CD14-positive monocyte (primary cell): ENCODE measurements at regions not wholly inside any gene's neighbourhood (a gene's known extent, or its start where the extent isn't known, plus 50 kb on each side); places are given as distances from the start of the nearest gene placed in this dataset.

Source experiments
- DNase-seq, 3 donors: peaks; one replicate each; pipeline ENCODE4 v3.0.0-alpha.2; 2011 to 2022
- H2AFZ ChIP-seq: 2 replicates; pipeline ENCODE4 v1.6.0; 2012; ENCODE audit warnings: mild to moderate bottlenecking, low read depth, low read length, inconsistent platforms; ENCODE audit not compliant: insufficient read depth, poor library complexity, severe bottlenecking
- H3K27ac ChIP-seq, 2 donors: 1 replicate in 1 of 2; 2 replicates in 1 of 2; pipeline ENCODE4 v1.5.1; 2012 to 2013; ENCODE audit warnings: low read length in 2 of 2, control low read depth in 1 of 2, inconsistent platforms in 1 of 2, low read depth in 1 of 2, mild to moderate bottlenecking in 1 of 2
- H3K27me3 ChIP-seq, 2 donors: one replicate each; pipeline versions ENCODE4 v1.6.0 to v1.6.1; 2011 to 2013; ENCODE audit warnings: low read length in 2 of 2; ENCODE audit not compliant: control insufficient read depth in 2 of 2, insufficient read depth in 2 of 2
- H3K36me3 ChIP-seq, 2 donors: replicated peaks in 1 of 2; 1 replicate in 1 of 2; 2 replicates in 1 of 2; pipeline versions ENCODE4 v1.5.1 to v1.6.1; 2012 to 2013; ENCODE audit warnings: low read length in 2 of 2, control low read depth in 1 of 2, inconsistent platforms in 1 of 2, mild to moderate bottlenecking in 1 of 2; ENCODE audit not compliant: insufficient read depth in 2 of 2, control insufficient read depth in 1 of 2
- H3K4me1 ChIP-seq, 2 donors: 1 replicate in 1 of 2; 2 replicates in 1 of 2; pipeline versions ENCODE4 v1.5.1 to v1.6.1; 2012 to 2013; ENCODE audit warnings: low read length in 2 of 2, control low read depth in 1 of 2, inconsistent platforms in 1 of 2, mild to moderate bottlenecking in 1 of 2, moderate library complexity in 1 of 2; ENCODE audit not compliant: insufficient read depth in 2 of 2, control insufficient read depth in 1 of 2
- H3K4me2 ChIP-seq: replicated peaks from 2 replicates; pipeline ENCODE3; 2012; ENCODE audit warnings: low read length, moderate library complexity, mild to moderate bottlenecking; ENCODE audit not compliant: poor library complexity, severe bottlenecking; ENCODE audit errors: extremely low read depth
- H3K4me3 ChIP-seq, 3 experiments: fragments of 200-600 bp in 1 of 3; sonication (generic) in 1 of 3; replicated peaks in 1 of 3; 1 replicate in 2 of 3; 2 replicates in 1 of 3; pipeline ENCODE4 v1.5.1; 2011 to 2013; ENCODE audit warnings: low read length in 3 of 3, mild to moderate bottlenecking in 3 of 3, control low read depth in 2 of 3, low read depth in 2 of 3, inconsistent platforms in 1 of 3, moderate library complexity in 1 of 3
- H3K79me2 ChIP-seq: 2 replicates; pipeline ENCODE4 v1.6.0; 2012; ENCODE audit warnings: mild to moderate bottlenecking, control low read depth, inconsistent platforms, low read length, moderate library complexity; ENCODE audit not compliant: insufficient read depth
- H3K9ac ChIP-seq: 2 replicates; pipeline ENCODE4 v1.6.0; 2017; ENCODE audit warnings: low read length, mild to moderate bottlenecking; ENCODE audit not compliant: insufficient read depth, poor library complexity, severe bottlenecking
- H3K9me3 ChIP-seq, 2 donors: replicated peaks in 1 of 2; 1 replicate in 1 of 2; 2 replicates in 1 of 2; pipeline versions ENCODE4 v1.5.1 to v1.6.1; 2012 to 2013; ENCODE audit warnings: low read length in 2 of 2, control low read depth in 1 of 2; ENCODE audit not compliant: control insufficient read depth in 1 of 2, insufficient read depth in 1 of 2
- H4K20me1 ChIP-seq: 2 replicates; pipeline ENCODE4 v1.6.0; 2012; ENCODE audit warnings: mild to moderate bottlenecking, low read length, control low read depth, moderate library complexity; ENCODE audit not compliant: insufficient read depth
- H3K27ac Mint-ChIP-seq, 7 donors: one replicate each; pipeline ENCODE4 v1.8.0; 2020; ENCODE audit warnings: mild to moderate bottlenecking in 7 of 7, mixed read lengths in 7 of 7, moderate library complexity in 6 of 7, inconsistent platforms in 2 of 7
- H3K27me3 Mint-ChIP-seq, 3 donors: one replicate each; pipeline ENCODE4 v1.8.0; 2021 to 2022; ENCODE audit warnings: low read depth in 3 of 3, mild to moderate bottlenecking in 3 of 3, mixed read lengths in 3 of 3, moderate library complexity in 3 of 3, inconsistent platforms in 1 of 3
- H3K36me3 Mint-ChIP-seq, 2 donors: one replicate each; pipeline ENCODE4 v1.8.0; 2020; ENCODE audit warnings: mixed read lengths in 2 of 2, inconsistent platforms in 1 of 2, mild to moderate bottlenecking in 1 of 2
- H3K4me1 Mint-ChIP-seq: one replicate; pipeline ENCODE4 v1.8.0; 2020; ENCODE audit warnings: mild to moderate bottlenecking, mixed read lengths
- H3K4me3 Mint-ChIP-seq, 2 donors: one replicate each; pipeline ENCODE4 v1.8.0; 2020; ENCODE audit warnings: mild to moderate bottlenecking in 2 of 2, mixed read lengths in 2 of 2, moderate library complexity in 1 of 2
- H3K9me3 Mint-ChIP-seq, 7 donors: one replicate each; pipeline ENCODE4 v1.8.0; 2020 to 2022; ENCODE audit warnings: mixed read lengths in 7 of 7, mild to moderate bottlenecking in 6 of 7, moderate library complexity in 6 of 7, inconsistent platforms in 2 of 7
- WGBS: methylation state at CpG from one replicate; pipeline ENCODE4 v1.1.5; 2013; ENCODE audit warnings: missing lambda C conversion rate; ENCODE audit not compliant: insufficient coverage; 5-methylcytosine and 5-hydroxymethylcytosine counted together
- intact Hi-C, 2 donors: fragments of 100-400 bp; cut with micrococcal nuclease; formaldehyde crosslinking; loops; one replicate each; pipeline versions ENCODE4 v1.15.0 to v1.15.1; 2023
- TF ChIP-seq, protein P1 (sequence below): fragments of 200-600 bp; IDR thresholded peaks from one replicate; pipeline ENCODE4 v1.8.0; 2022; ENCODE audit warnings: antibody characterized with exemption, mild to moderate bottlenecking

DNA sequence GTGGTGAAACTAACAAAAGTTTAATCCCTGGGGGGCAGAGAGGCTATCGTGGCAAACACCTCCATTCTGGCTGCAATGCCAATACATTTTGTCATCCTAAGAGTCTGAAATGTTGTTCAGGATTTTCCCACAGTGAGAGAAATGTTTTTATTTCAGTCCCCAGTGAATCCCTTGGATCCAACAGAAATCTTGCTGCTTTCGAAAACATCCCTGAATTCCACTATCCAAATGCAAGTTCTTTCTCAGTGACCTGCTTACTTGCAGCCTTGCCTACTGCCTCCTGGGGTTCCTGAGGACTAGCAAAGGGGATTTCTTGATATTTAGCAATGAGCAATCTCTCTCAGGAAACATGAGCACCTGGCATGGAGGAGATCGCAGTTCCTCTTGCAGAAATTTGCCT, 202.1 kb upstream of the IRX3 start:
- Histone ChIP-seq H4K20me1 (no peaks in the 10 kb centered on the region), H3K36me3 (no peaks in the 10 kb centered on the region), H3K79me2 (no peaks in the 10 kb centered on the region), H3K9ac (no peak overlapping the region), H3K27ac (no peak overlapping the region), H2AFZ (no peak overlapping the region), H3K4me1 (no peaks in the 10 kb centered on the region), H3K4me2 (no peak overlapping the region), H3K9me3 (no peaks in the 10 kb centered on the region), H3K27me3 (no peaks in the 10 kb centered on the region), H3K4me3 (no peak overlapping the region)
- Mint-ChIP-seq H3K27ac (no peak overlapping the region), H3K9me3 (peaks cover 0 to 2% (median 0%) of the 10 kb centered on the region in 7 donors), H3K4me1 (no peaks in the 10 kb centered on the region), H3K4me3 (no peak overlapping the region), H3K36me3 (no peaks in the 10 kb centered on the region), H3K27me3 (peaks cover 0 to 7% (median 2%) of the 10 kb centered on the region in 3 donors)
- TF ChIP-seq, protein P1, sequence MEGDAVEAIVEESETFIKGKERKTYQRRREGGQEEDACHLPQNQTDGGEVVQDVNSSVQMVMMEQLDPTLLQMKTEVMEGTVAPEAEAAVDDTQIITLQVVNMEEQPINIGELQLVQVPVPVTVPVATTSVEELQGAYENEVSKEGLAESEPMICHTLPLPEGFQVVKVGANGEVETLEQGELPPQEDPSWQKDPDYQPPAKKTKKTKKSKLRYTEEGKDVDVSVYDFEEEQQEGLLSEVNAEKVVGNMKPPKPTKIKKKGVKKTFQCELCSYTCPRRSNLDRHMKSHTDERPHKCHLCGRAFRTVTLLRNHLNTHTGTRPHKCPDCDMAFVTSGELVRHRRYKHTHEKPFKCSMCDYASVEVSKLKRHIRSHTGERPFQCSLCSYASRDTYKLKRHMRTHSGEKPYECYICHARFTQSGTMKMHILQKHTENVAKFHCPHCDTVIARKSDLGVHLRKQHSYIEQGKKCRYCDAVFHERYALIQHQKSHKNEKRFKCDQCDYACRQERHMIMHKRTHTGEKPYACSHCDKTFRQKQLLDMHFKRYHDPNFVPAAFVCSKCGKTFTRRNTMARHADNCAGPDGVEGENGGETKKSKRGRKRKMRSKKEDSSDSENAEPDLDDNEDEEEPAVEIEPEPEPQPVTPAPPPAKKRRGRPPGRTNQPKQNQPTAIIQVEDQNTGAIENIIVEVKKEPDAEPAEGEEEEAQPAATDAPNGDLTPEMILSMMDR = no peak
- 70% methylated on average over 2 of the region's 3 CpGs for WGBS
- intact Hi-C loops = no loop called here
- DNase-seq = no peak

DNA sequence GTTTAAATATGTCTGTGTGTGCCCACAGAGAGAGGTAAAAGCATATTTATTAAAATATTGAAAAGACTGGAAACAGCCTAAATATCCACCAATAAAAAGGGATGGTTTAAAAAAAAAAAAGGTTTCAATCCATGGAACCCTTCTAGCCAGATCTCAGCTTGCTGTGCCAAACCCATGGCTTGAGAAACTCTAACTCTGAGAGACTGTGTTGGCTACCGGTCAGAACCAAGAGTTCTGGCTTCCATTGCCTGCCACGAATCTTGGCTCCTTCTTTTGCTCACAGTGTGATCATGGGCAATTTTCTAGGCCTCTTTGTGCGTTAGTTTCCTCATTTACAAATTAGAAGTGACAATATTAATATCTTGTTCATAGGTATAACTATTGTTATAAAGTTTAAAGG, 201.3 kb upstream of the IRX3 start:
- DNase-seq = no peak
- Histone ChIP-seq H3K9ac (no peak overlapping the region), H3K36me3 (no peaks in the 10 kb centered on the region), H3K27me3 (no peaks in the 10 kb centered on the region), H2AFZ (no peak overlapping the region), H3K27ac (no peak overlapping the region), H3K4me2 (no peak overlapping the region), H3K9me3 (no peaks in the 10 kb centered on the region), H3K4me1 (no peaks in the 10 kb centered on the region), H3K4me3 (no peak overlapping the region), H4K20me1 (no peaks in the 10 kb centered on the region), H3K79me2 (no peaks in the 10 kb centered on the region)
- WGBS = 83% methylated on average over 2 of the region's 3 CpGs
- H3K4me1 Mint-ChIP-seq = no peaks in the 10 kb centered on the region
- H3K27ac Mint-ChIP-seq = no peak overlapping the region
- no peak overlapping the region for H3K4me3 Mint-ChIP-seq
- H3K27me3 Mint-ChIP-seq = peaks cover 0 to 7% (median 2%) of the 10 kb centered on the region in 3 donors
- peaks cover 0 to 3% (median 0%) of the 10 kb centered on the region in 7 donors for H3K9me3 Mint-ChIP-seq
- TF ChIP-seq, protein P1 = no peak
- no peaks in the 10 kb centered on the region for H3K36me3 Mint-ChIP-seq
- intact Hi-C loops = no loop called here
